NB4 (cell line): ENCODE measurements at regions not wholly inside any gene's neighbourhood (a gene's known extent, or its start where the extent isn't known, plus 50 kb on each side); places are given as distances from the start of the nearest gene placed in this dataset.

Source experiments
- POLR2A ChIP-seq: IDR thresholded peaks from 2 replicates; pipeline ENCODE4 v1.6.1; 2011; ENCODE audit warnings: mild to moderate bottlenecking; ENCODE audit not compliant: insufficient read length; ENCODE audit errors: extremely low read depth
- TF ChIP-seq, protein P1 (sequence below): IDR thresholded peaks from one replicate; pipeline ENCODE4 v1.5.1; 2012; ENCODE audit warnings: low read depth, low read length

DNA sequence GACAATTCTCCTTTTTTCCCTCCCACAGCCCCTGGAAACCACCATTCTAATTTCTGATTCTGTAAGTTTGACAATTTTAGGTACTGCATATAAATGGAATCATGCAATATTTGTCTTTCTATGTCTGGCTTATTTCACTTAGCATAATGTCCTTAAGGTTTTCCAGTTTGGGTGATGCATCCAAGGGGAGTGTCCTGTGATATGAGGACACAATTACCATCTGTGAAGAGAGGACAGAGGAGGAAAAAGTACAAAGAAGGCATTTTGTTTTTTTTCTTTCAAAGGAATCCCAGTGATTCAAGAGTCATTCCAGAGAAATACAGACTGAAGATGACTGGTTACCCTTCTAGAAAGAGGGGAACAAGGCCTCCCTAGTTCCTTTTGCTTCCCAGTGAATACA lies 514.7 kb upstream of the TGFBR2 start:
- TF ChIP-seq, protein P1, sequence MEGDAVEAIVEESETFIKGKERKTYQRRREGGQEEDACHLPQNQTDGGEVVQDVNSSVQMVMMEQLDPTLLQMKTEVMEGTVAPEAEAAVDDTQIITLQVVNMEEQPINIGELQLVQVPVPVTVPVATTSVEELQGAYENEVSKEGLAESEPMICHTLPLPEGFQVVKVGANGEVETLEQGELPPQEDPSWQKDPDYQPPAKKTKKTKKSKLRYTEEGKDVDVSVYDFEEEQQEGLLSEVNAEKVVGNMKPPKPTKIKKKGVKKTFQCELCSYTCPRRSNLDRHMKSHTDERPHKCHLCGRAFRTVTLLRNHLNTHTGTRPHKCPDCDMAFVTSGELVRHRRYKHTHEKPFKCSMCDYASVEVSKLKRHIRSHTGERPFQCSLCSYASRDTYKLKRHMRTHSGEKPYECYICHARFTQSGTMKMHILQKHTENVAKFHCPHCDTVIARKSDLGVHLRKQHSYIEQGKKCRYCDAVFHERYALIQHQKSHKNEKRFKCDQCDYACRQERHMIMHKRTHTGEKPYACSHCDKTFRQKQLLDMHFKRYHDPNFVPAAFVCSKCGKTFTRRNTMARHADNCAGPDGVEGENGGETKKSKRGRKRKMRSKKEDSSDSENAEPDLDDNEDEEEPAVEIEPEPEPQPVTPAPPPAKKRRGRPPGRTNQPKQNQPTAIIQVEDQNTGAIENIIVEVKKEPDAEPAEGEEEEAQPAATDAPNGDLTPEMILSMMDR: no peak
- no peak for TF ChIP-seq POLR2A
